GM12878 (cell line): ENCODE measurements at regions not wholly inside any gene's neighbourhood (a gene's known extent, or its start where the extent isn't known, plus 50 kb on each side); places are given as distances from the start of the nearest gene placed in this dataset.

Source experiments
- ATAC-seq: fragments of 200-7000 bp; cut with Tn5 transposase; 3 replicates; pipeline ENCODE4 v1.9.1; 2020; ENCODE audit warnings: mild to moderate bottlenecking, moderate library complexity
- BruUV-seq: library from RNA; stranded (reverse); fragments of 400-500 nt; replicated peaks from 2 replicates; lab custom pipeline; 2021; lab: Mats Ljungman, UMichigan
- CTCF ChIA-PET: fragments of 300-600 bp; sonication (Branson Sonifier 250); formaldehyde crosslinking; extraction: SDS; loops from one replicate; lab custom pipeline; 2021; ENCODE audit warnings: inconsistent platforms; lab: Yijun Ruan, JAX
- POLR2A ChIA-PET: fragments of 350-600 bp; formaldehyde crosslinking; extraction: SDS; loops from one replicate; lab custom pipeline; 2021; ENCODE audit warnings: inconsistent platforms; lab: Charles Lee
- RAD21 ChIA-PET: fragments of 300-600 bp; sonication (Branson Sonifier 250); formaldehyde crosslinking; loops from one replicate; lab custom pipeline; 2023; ENCODE audit warnings: antibody characterized with exemption; ENCODE audit not compliant: unreplicated experiment; lab: Charles Lee
- SMC1A ChIA-PET: fragments of 300-600 bp; sonication (Branson Sonifier 250); formaldehyde crosslinking; loops from one replicate; lab custom pipeline; 2023; ENCODE audit not compliant: unreplicated experiment, uncharacterized antibody; lab: Charles Lee
- DNase-seq: peaks from one replicate; pipeline ENCODE4 v3.0.0-alpha.2; 2011; ENCODE audit warnings: low read depth, low spot score
- FAIRE-seq: peaks from 3 replicates; lab custom pipeline; 2011; peaks lifted over from hg19 to GRCh38; lab: Jason Lieb, UNC
- H2AFZ ChIP-seq: 2 replicates; pipeline ENCODE4 v1.6.0; 2011; ENCODE audit warnings: low read depth, low read length, control low read depth; ENCODE audit not compliant: control insufficient read depth
- H3K27ac ChIP-seq: 2 replicates; pipeline ENCODE4 v1.5.1; 2011; ENCODE audit warnings: control low read depth; ENCODE audit not compliant: control insufficient read depth, insufficient read depth
- H3K27me3 ChIP-seq, 2 experiments: replicated peaks in 1 of 2; 2 replicates each; pipeline versions ENCODE4 v1.6.0 to v1.6.1; 2011; ENCODE audit warnings: low read length in 1 of 2; ENCODE audit not compliant: control insufficient read depth in 2 of 2, insufficient read depth in 2 of 2
- H3K36me3 ChIP-seq, 2 experiments: 2 replicates each; pipeline ENCODE4 v1.5.1; 2011; ENCODE audit warnings: low read length in 1 of 2; ENCODE audit not compliant: control insufficient read depth in 2 of 2, insufficient read depth in 2 of 2
- H3K4me1 ChIP-seq: 2 replicates; pipeline ENCODE4 v1.6.1; 2011; ENCODE audit warnings: mild to moderate bottlenecking, low read length, moderate library complexity, mixed read lengths; ENCODE audit not compliant: control insufficient read depth, insufficient read depth
- H3K4me2 ChIP-seq: 2 replicates; pipeline ENCODE4 v1.6.0; 2011; ENCODE audit warnings: control low read depth; ENCODE audit not compliant: control insufficient read depth, insufficient read depth
- H3K4me3 ChIP-seq: fragments of 200-600 bp; sonication (generic); 2 replicates; pipeline ENCODE4 v1.5.1; 2016
- H3K79me2 ChIP-seq: 2 replicates; pipeline ENCODE4 v1.6.0; 2011; ENCODE audit warnings: low read length; ENCODE audit not compliant: control insufficient read depth, insufficient read depth
- H3K9ac ChIP-seq: 2 replicates; pipeline ENCODE4 v1.8.0; 2011; ENCODE audit warnings: low read length, control low read depth, mixed read lengths; ENCODE audit not compliant: control insufficient read depth, insufficient read depth
- H3K9me3 ChIP-seq: replicated peaks from 3 replicates; pipeline ENCODE4 v1.5.1; 2011; ENCODE audit warnings: mild to moderate bottlenecking, low read length; ENCODE audit not compliant: control insufficient read depth, insufficient read depth
- H4K20me1 ChIP-seq: 2 replicates; pipeline ENCODE4 v1.6.0; 2011; ENCODE audit not compliant: control insufficient read depth, insufficient read depth
- ATF7 ChIP-seq: fragments of 450-650 bp; IDR thresholded peaks from 2 replicates; pipeline ENCODE4 v1.6.1; 2016; ENCODE audit warnings: low read depth, mild to moderate bottlenecking
- CREM ChIP-seq: IDR thresholded peaks from 2 replicates; pipeline ENCODE4 v1.6.1; 2014; ENCODE audit warnings: antibody characterized with exemption, low read depth
- GABPA ChIP-seq: IDR thresholded peaks from 2 replicates; pipeline ENCODE4 v1.6.1; 2014; ENCODE audit warnings: antibody characterized with exemption, low read depth, mild to moderate bottlenecking, inconsistent platforms
- SUZ12 ChIP-seq: fragments of 200-600 bp; sonication (generic); IDR thresholded peaks from one replicate; pipeline ENCODE4 v1.6.1; 2018; ENCODE audit warnings: antibody characterized with exemption, mild to moderate bottlenecking; ENCODE audit not compliant: unreplicated experiment
- ZNF622 ChIP-seq: fragments of 450-650 bp; IDR thresholded peaks from 2 replicates; pipeline ENCODE4 v1.6.1; 2017; ENCODE audit warnings: mild to moderate bottlenecking, inconsistent platforms
- WGBS: methylation state at CpG from one replicate; pipeline ENCODE4 v1.1.6; 2016; ENCODE audit warnings: low lambda C conversion rate; ENCODE audit not compliant: insufficient replicate concordance, insufficient coverage; ENCODE audit errors: missing lambda C conversion rate; 5-methylcytosine and 5-hydroxymethylcytosine counted together
- in situ Hi-C: fragments of 300-500 bp; cut with MboI; formaldehyde crosslinking; loops from 9 replicates; pipeline ENCODE4 v1.14.3; 2018; ENCODE audit warnings: mixed read lengths
- intact Hi-C: fragments of 100-400 bp; cut with micrococcal nuclease; formaldehyde crosslinking; loops from one replicate; pipeline ENCODE4 v1.14.2; 2022; ENCODE audit not compliant: unreplicated experiment
- TF ChIP-seq, protein P1 (sequence below): IDR thresholded peaks from 2 replicates; pipeline ENCODE4 v1.6.1; 2012; ENCODE audit warnings: improper control_type of control experiment, low read depth, low read length; ENCODE audit not compliant: insufficient replicate concordance
- TF ChIP-seq, protein P2 (sequence below), 3 experiments: IDR thresholded peaks in 2 of 3; conservative IDR thresholded peaks in 1 of 3; 2 replicates each; pipeline ENCODE4 v1.5.1; 2011; ENCODE audit warnings: low read depth in 3 of 3, low read length in 3 of 3, mild to moderate bottlenecking in 3 of 3, control low read depth in 2 of 3, moderate library complexity in 2 of 3, inconsistent platforms in 1 of 3, mixed read lengths in 1 of 3; ENCODE audit not compliant: control insufficient read depth in 2 of 3, insufficient read depth in 1 of 3; ENCODE audit errors: extremely low read depth in 1 of 3
- TF ChIP-seq, protein P3 (sequence below): fragments of 450-650 bp; IDR thresholded peaks from 2 replicates; pipeline ENCODE4 v1.6.1; 2014; ENCODE audit warnings: mild to moderate bottlenecking
- TF ChIP-seq, protein P4 (sequence below): fragments of 450-650 bp; IDR thresholded peaks from 2 replicates; pipeline ENCODE4 v1.6.1; 2017; ENCODE audit warnings: mild to moderate bottlenecking, moderate library complexity

DNA sequence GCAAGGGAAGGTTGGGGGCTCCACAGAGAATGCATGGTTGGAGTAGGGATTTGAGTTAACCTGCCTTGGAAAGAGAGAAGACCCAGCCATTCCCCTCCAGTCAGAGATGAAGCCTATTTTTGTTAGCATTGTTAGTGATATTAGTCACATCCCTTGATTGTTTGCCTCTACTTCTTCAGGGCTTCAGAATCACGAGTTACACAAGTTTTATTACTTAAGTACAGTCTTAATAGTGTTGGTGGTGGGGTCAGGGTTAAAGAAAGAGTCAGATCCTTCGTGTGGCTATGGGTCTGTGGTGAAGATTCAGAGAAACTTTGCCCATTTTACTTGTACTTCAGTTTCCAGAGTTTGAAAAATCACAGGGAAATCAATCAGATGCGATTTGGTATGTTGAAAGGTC, 363.1 kb downstream of the LRIG3 start:
- CTCF ChIA-PET, result no interaction called here
- RAD21 ChIA-PET, result no interaction called here
- WGBS, result 2% methylated on average over 3 of the region's 3 CpGs
- POLR2A ChIA-PET, result no interaction called here
- H3K36me3 ChIP-seq, result no peaks in the 10 kb centered on the region
- in situ Hi-C loops (no loop called here), intact Hi-C loops (no loop called here)
- SMC1A ChIA-PET, result no interaction called here
- no peak overlapping the region for H3K4me3 ChIP-seq
- ATAC-seq, result no peak
- H3K27me3 ChIP-seq, result no peaks in the 10 kb centered on the region
- no peak overlapping the region for H3K9ac ChIP-seq
- H3K4me2 ChIP-seq, result no peak overlapping the region
- no peaks in the 10 kb centered on the region for H3K9me3 ChIP-seq
- H3K27ac ChIP-seq, result no peak overlapping the region
- H4K20me1 ChIP-seq, result no peaks in the 10 kb centered on the region
- BruUV-seq, result no TSS peak
- no peaks in the 10 kb centered on the region for H3K79me2 ChIP-seq
- no peak for FAIRE-seq
- DNase-seq, result no peak
- H2AFZ ChIP-seq, result no peak overlapping the region
- H3K4me1 ChIP-seq, result no peaks in the 10 kb centered on the region
- TF ChIP-seq, protein P1, sequence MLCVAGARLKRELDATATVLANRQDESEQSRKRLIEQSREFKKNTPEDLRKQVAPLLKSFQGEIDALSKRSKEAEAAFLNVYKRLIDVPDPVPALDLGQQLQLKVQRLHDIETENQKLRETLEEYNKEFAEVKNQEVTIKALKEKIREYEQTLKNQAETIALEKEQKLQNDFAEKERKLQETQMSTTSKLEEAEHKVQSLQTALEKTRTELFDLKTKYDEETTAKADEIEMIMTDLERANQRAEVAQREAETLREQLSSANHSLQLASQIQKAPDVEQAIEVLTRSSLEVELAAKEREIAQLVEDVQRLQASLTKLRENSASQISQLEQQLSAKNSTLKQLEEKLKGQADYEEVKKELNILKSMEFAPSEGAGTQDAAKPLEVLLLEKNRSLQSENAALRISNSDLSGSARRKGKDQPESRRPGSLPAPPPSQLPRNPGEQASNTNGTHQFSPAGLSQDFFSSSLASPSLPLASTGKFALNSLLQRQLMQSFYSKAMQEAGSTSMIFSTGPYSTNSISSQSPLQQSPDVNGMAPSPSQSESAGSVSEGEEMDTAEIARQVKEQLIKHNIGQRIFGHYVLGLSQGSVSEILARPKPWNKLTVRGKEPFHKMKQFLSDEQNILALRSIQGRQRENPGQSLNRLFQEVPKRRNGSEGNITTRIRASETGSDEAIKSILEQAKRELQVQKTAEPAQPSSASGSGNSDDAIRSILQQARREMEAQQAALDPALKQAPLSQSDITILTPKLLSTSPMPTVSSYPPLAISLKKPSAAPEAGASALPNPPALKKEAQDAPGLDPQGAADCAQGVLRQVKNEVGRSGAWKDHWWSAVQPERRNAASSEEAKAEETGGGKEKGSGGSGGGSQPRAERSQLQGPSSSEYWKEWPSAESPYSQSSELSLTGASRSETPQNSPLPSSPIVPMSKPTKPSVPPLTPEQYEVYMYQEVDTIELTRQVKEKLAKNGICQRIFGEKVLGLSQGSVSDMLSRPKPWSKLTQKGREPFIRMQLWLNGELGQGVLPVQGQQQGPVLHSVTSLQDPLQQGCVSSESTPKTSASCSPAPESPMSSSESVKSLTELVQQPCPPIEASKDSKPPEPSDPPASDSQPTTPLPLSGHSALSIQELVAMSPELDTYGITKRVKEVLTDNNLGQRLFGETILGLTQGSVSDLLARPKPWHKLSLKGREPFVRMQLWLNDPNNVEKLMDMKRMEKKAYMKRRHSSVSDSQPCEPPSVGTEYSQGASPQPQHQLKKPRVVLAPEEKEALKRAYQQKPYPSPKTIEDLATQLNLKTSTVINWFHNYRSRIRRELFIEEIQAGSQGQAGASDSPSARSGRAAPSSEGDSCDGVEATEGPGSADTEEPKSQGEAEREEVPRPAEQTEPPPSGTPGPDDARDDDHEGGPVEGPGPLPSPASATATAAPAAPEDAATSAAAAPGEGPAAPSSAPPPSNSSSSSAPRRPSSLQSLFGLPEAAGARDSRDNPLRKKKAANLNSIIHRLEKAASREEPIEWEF, result no peak
- TF ChIP-seq ATF7 (no peak), CREM (no peak), GABPA (no peak), ZNF622 (no peak), SUZ12 (no peak)
- TF ChIP-seq, protein P2, sequence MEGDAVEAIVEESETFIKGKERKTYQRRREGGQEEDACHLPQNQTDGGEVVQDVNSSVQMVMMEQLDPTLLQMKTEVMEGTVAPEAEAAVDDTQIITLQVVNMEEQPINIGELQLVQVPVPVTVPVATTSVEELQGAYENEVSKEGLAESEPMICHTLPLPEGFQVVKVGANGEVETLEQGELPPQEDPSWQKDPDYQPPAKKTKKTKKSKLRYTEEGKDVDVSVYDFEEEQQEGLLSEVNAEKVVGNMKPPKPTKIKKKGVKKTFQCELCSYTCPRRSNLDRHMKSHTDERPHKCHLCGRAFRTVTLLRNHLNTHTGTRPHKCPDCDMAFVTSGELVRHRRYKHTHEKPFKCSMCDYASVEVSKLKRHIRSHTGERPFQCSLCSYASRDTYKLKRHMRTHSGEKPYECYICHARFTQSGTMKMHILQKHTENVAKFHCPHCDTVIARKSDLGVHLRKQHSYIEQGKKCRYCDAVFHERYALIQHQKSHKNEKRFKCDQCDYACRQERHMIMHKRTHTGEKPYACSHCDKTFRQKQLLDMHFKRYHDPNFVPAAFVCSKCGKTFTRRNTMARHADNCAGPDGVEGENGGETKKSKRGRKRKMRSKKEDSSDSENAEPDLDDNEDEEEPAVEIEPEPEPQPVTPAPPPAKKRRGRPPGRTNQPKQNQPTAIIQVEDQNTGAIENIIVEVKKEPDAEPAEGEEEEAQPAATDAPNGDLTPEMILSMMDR (IDR thresholded peaks at IDR 0.05 in 2 of 3, conservative IDR thresholded peaks at IDR 0.05 in 1 of 3; ENCODE audit: control insufficient read depth in 2 of 3, extremely low read depth in 1 of 3, insufficient read depth in 1 of 3, low read depth in 3 of 3, low read length in 3 of 3), result no peak
- TF ChIP-seq, protein P3, sequence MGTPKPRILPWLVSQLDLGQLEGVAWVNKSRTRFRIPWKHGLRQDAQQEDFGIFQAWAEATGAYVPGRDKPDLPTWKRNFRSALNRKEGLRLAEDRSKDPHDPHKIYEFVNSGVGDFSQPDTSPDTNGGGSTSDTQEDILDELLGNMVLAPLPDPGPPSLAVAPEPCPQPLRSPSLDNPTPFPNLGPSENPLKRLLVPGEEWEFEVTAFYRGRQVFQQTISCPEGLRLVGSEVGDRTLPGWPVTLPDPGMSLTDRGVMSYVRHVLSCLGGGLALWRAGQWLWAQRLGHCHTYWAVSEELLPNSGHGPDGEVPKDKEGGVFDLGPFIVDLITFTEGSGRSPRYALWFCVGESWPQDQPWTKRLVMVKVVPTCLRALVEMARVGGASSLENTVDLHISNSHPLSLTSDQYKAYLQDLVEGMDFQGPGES, result no peak
- TF ChIP-seq, protein P4, sequence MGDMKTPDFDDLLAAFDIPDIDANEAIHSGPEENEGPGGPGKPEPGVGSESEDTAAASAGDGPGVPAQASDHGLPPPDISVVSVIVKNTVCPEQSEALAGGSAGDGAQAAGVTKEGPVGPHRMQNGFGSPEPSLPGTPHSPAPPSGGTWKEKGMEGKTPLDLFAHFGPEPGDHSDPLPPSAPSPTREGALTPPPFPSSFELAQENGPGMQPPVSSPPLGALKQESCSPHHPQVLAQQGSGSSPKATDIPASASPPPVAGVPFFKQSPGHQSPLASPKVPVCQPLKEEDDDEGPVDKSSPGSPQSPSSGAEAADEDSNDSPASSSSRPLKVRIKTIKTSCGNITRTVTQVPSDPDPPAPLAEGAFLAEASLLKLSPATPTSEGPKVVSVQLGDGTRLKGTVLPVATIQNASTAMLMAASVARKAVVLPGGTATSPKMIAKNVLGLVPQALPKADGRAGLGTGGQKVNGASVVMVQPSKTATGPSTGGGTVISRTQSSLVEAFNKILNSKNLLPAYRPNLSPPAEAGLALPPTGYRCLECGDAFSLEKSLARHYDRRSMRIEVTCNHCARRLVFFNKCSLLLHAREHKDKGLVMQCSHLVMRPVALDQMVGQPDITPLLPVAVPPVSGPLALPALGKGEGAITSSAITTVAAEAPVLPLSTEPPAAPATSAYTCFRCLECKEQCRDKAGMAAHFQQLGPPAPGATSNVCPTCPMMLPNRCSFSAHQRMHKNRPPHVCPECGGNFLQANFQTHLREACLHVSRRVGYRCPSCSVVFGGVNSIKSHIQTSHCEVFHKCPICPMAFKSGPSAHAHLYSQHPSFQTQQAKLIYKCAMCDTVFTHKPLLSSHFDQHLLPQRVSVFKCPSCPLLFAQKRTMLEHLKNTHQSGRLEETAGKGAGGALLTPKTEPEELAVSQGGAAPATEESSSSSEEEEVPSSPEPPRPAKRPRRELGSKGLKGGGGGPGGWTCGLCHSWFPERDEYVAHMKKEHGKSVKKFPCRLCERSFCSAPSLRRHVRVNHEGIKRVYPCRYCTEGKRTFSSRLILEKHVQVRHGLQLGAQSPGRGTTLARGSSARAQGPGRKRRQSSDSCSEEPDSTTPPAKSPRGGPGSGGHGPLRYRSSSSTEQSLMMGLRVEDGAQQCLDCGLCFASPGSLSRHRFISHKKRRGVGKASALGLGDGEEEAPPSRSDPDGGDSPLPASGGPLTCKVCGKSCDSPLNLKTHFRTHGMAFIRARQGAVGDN, result no peak
